B cell (primary cell): ENCODE measurements at regions not wholly inside any gene's neighbourhood (a gene's known extent, or its start where the extent isn't known, plus 50 kb on each side); places are given as distances from the start of the nearest gene placed in this dataset.
"Not testable (repeated sequence)": the region's sequence is repeated elsewhere in the genome, so short reads cannot be mapped to it uniquely, and the experiment has no call there.

Experiments used
- ATAC-seq: fragments of 200-7000 bp; cut with Tn5 transposase; one replicate; pipeline ENCODE4 v1.10.0; 2021; ENCODE audit warnings: low read depth, mild to moderate bottlenecking, moderate number of reproducible peaks, moderate library complexity
- CTCF ChIA-PET: fragments of 350-600 bp; sonication (Branson Sonifier 250); formaldehyde crosslinking; loops from one replicate; lab custom pipeline; 2021; ENCODE audit warnings: antibody characterized with exemption, inconsistent platforms; lab: Charles Lee
- POLR2A ChIA-PET: fragments of 350-600 bp; sonication (Branson Sonifier 250); formaldehyde crosslinking; loops from one replicate; lab custom pipeline; 2021; ENCODE audit warnings: antibody characterized with exemption; lab: Charles Lee
- DNase-seq: peaks from one replicate; pipeline ENCODE4 v3.0.0; 2013
- H2AFZ ChIP-seq: 2 replicates; pipeline ENCODE4 v1.6.1; 2012; ENCODE audit warnings: mild to moderate bottlenecking, low read depth, low read length; ENCODE audit not compliant: insufficient read depth, poor library complexity, severe bottlenecking
- H3K27ac ChIP-seq, 2 donors: 1 replicate in 1 of 2; 2 replicates in 1 of 2; pipeline ENCODE4 v1.5.1; 2012 to 2013; ENCODE audit warnings: low read length in 2 of 2, mild to moderate bottlenecking in 2 of 2, moderate library complexity in 1 of 2
- H3K27me3 ChIP-seq, 4 experiments: fragments of 200-600 bp in 1 of 4; sonication (generic) in 1 of 4; replicated peaks in 1 of 4; 1 replicate in 2 of 4; 2 replicates in 2 of 4; pipeline versions ENCODE4 v1.6.1 to v1.7.0; 2013 to 2016; ENCODE audit warnings: low read length in 3 of 4, mild to moderate bottlenecking in 2 of 4, mixed read lengths in 1 of 4, moderate library complexity in 1 of 4; ENCODE audit not compliant: insufficient read depth in 4 of 4, control insufficient read depth in 3 of 4; ENCODE audit errors: control extremely low read depth in 1 of 4
- H3K36me3 ChIP-seq, 2 experiments: replicated peaks in 1 of 2; 1 replicate in 1 of 2; 2 replicates in 1 of 2; pipeline versions ENCODE4 v1.6.1 to v1.7.1; 2013; ENCODE audit warnings: low read length in 1 of 2; ENCODE audit not compliant: insufficient read depth in 2 of 2, control insufficient read depth in 1 of 2; ENCODE audit errors: control extremely low read depth in 1 of 2, extremely low read depth in 1 of 2
- H3K4me1 ChIP-seq, 2 donors: fragments of 200-600 bp in 1 of 2; sonication (generic) in 1 of 2; 1 replicate in 1 of 2; 2 replicates in 1 of 2; pipeline versions ENCODE4 v1.5.1 to v1.6.1; 2013 to 2017; ENCODE audit warnings: low read length in 2 of 2; ENCODE audit not compliant: control insufficient read depth in 2 of 2, insufficient read depth in 2 of 2
- H3K4me2 ChIP-seq: replicated peaks from 2 replicates; pipeline ENCODE3; 2012; ENCODE audit warnings: mild to moderate bottlenecking, low read depth, low read length; ENCODE audit not compliant: poor library complexity, severe bottlenecking
- H3K4me3 ChIP-seq, 5 experiments: fragments of 200-600 bp in 1 of 5; sonication (generic) in 1 of 5; 1 replicate in 3 of 5; 2 replicates in 2 of 5; pipeline versions ENCODE4 v1.5.1 to v1.7.0; 2011 to 2016; ENCODE audit warnings: low read length in 4 of 5, mild to moderate bottlenecking in 4 of 5, low read depth in 2 of 5, control low read depth in 1 of 5, moderate library complexity in 1 of 5; ENCODE audit not compliant: insufficient read depth in 1 of 5; ENCODE audit errors: control extremely low read depth in 1 of 5, extremely low read depth in 1 of 5
- H3K79me2 ChIP-seq: fragments of 200-600 bp; sonication (generic); one replicate; pipeline ENCODE4 v1.6.0; 2016; ENCODE audit warnings: low read length; ENCODE audit not compliant: control insufficient read depth, insufficient read depth
- H3K9ac ChIP-seq: fragments of 200-600 bp; sonication (generic); 2 replicates; pipeline ENCODE4 v1.6.1; 2017; ENCODE audit warnings: mild to moderate bottlenecking, low read length, moderate library complexity
- H3K9me3 ChIP-seq, 3 donors: one replicate each; pipeline versions ENCODE4 v1.6.1 to v1.7.1; 2013; ENCODE audit warnings: low read length in 2 of 3; ENCODE audit not compliant: control insufficient read depth in 2 of 3, insufficient read depth in 1 of 3; ENCODE audit errors: control extremely low read depth in 1 of 3
- H4K20me1 ChIP-seq: 2 replicates; pipeline ENCODE4 v1.6.0; 2012; ENCODE audit warnings: mild to moderate bottlenecking, low read length; ENCODE audit not compliant: insufficient read depth, control insufficient read depth, poor library complexity, severe bottlenecking
- H3K27ac Mint-ChIP-seq: one replicate; pipeline ENCODE4 v1.8.0; 2021; ENCODE audit warnings: mixed read lengths
- H3K27me3 Mint-ChIP-seq: one replicate; pipeline ENCODE4 v1.8.0; 2021; ENCODE audit warnings: mixed read lengths
- H3K4me1 Mint-ChIP-seq: one replicate; pipeline ENCODE4 v1.8.0; 2021; ENCODE audit warnings: mixed read lengths
- H3K4me3 Mint-ChIP-seq: one replicate; pipeline ENCODE4 v1.8.0; 2021; ENCODE audit warnings: mixed read lengths
- H3K9me3 Mint-ChIP-seq: one replicate; pipeline ENCODE4 v1.8.0; 2022; ENCODE audit warnings: mixed read lengths; ENCODE audit not compliant: insufficient read depth
- CTCF ChIP-seq: fragments of 200-600 bp; IDR thresholded peaks from one replicate; pipeline ENCODE4 v1.8.0; 2022; ENCODE audit warnings: antibody characterized with exemption, mild to moderate bottlenecking
- EZH2 ChIP-seq: IDR thresholded peaks from 2 replicates; pipeline ENCODE4 v1.6.1; 2012; ENCODE audit warnings: borderline replicate concordance, low read depth, mild to moderate bottlenecking, moderate library complexity, low read length; ENCODE audit not compliant: insufficient read depth, poor library complexity, severe bottlenecking
- WGBS: methylation state at CpG from one replicate; pipeline ENCODE4 v1.1.5; 2013; ENCODE audit warnings: missing lambda C conversion rate; ENCODE audit not compliant: insufficient coverage; 5-methylcytosine and 5-hydroxymethylcytosine counted together
- intact Hi-C: fragments of 100-400 bp; cut with micrococcal nuclease; formaldehyde crosslinking; loops from one replicate; pipeline ENCODE4 v1.10.0; 2022

- Histone ChIP-seq H3K79me2 (no peaks in the 10 kb centered on the region), H3K36me3 (no peaks in the 10 kb centered on the region), H3K27ac (no peak overlapping the region), H3K9ac (no peak overlapping the region), H3K4me3 (no peak overlapping the region), H3K9me3 (peaks cover 0 to 7% (median 0%) of the 10 kb centered on the region in 3 donors), H4K20me1 (no peaks in the 10 kb centered on the region), H3K4me1 (peaks cover 3 to 6% of the 10 kb centered on the region in 2 donors), H3K27me3 (no peaks in the 10 kb centered on the region), H3K4me2 (no peak overlapping the region), H2AFZ (no peak overlapping the region)
- intact Hi-C loops = no loop called here
- H3K4me1 Mint-ChIP-seq = peaks cover 8% of the 10 kb centered on the region
- H3K9me3 Mint-ChIP-seq = peaks cover 10% of the 10 kb centered on the region
- H3K27ac Mint-ChIP-seq = no peak overlapping the region
- TF ChIP-seq EZH2 (no peak), CTCF (no peak)
- H3K4me3 Mint-ChIP-seq = no peak overlapping the region
- CTCF ChIA-PET = no interaction called here
- H3K27me3 Mint-ChIP-seq = no peaks in the 10 kb centered on the region
- no peak for DNase-seq
- no peak for ATAC-seq
- POLR2A ChIA-PET = no interaction called here
- WGBS = 94% methylated on average over 2 of the region's 2 CpGs
These were observed 94.6 kb downstream of the CDC42EP3 start for GRCh38 chr2:37576831-37577230.

GRCh38 chr2:37579192-37579713 lies 92.2 kb downstream of the CDC42EP3 start:
- Mint-ChIP-seq H3K4me3 (no peak overlapping the region), H3K27ac (no peak overlapping the region), H3K4me1 (peaks cover 21% of the 10 kb centered on the region), H3K27me3 (no peaks in the 10 kb centered on the region), H3K9me3 (peaks cover 10% of the 10 kb centered on the region)
- Histone ChIP-seq H3K27ac (no peak overlapping the region), H4K20me1 (no peaks in the 10 kb centered on the region), H3K9me3 (peaks cover 0 to 7% (median 0%) of the 10 kb centered on the region in 3 donors), H3K4me3 (no peak overlapping the region), H3K79me2 (no peaks in the 10 kb centered on the region), H3K9ac (no peak overlapping the region), H3K27me3 (no peaks in the 10 kb centered on the region), H2AFZ (no peak overlapping the region), H3K4me1 (peaks cover 9 to 10% of the 10 kb centered on the region in 2 donors), H3K4me2 (no peak overlapping the region), H3K36me3 (no peaks in the 10 kb centered on the region)
- 100% methylated on average over 1 of the region's 3 CpGs for WGBS
- no peak for ATAC-seq
- no peak for DNase-seq
- ChIA-PET CTCF (interaction anchor here (1.3 kb wide), 1 partner anchor 10 kb away, joined by 3 read pairs; no protein-coding TSS in a partner anchor), POLR2A (no interaction called here)
- intact Hi-C loops = no loop called here
- TF ChIP-seq CTCF (no peak), EZH2 (no peak)

- H3K27me3 ChIP-seq, DNase-seq, H4K20me1 ChIP-seq, ATAC-seq, H3K4me1 ChIP-seq, H3K27ac ChIP-seq, intact Hi-C loops, H3K9me3 ChIP-seq, H3K9ac ChIP-seq, H3K4me3 Mint-ChIP-seq, H3K27me3 Mint-ChIP-seq, H3K27ac Mint-ChIP-seq, H2AFZ ChIP-seq, H3K4me3 ChIP-seq, CTCF ChIA-PET, POLR2A ChIA-PET, H3K79me2 ChIP-seq, H3K4me2 ChIP-seq, H3K36me3 ChIP-seq: not testable (repeated sequence)
- peaks cover 19% of the 10 kb centered on the region for H3K4me1 Mint-ChIP-seq
- peaks cover 10% of the 10 kb centered on the region for H3K9me3 Mint-ChIP-seq
- WGBS = 100% methylated on average over 1 of the region's 3 CpGs
These were observed 91.5 kb downstream of the CDC42EP3 start for GRCh38 chr2:37579949-37580348.
